AG20443 (cell line): ENCODE measurements at regions not wholly inside any gene's neighbourhood (a gene's known extent, or its start where the extent isn't known, plus 50 kb on each side); places are given as distances from the start of the nearest gene placed in this dataset.
"Not testable (repeated sequence)": the region's sequence is repeated elsewhere in the genome, so short reads cannot be mapped to it uniquely, and the experiment has no call there.

Experiments
- DNase-seq: peaks from one replicate; pipeline ENCODE4 v3.0.0; 2012; ENCODE audit warnings: low spot score, mixed read lengths

- no peak for DNase-seq
Measured at GRCh38 chr2:194985258-194985657, 671.8 kb upstream of the SLC39A10 start.

- DNase-seq = no peak
Measured at GRCh38 chr2:194962254-194962653, 694.8 kb upstream of the SLC39A10 start.

GRCh38 chr2:194954218-194954617, 702.8 kb upstream of the SLC39A10 start:
- no peak for DNase-seq

GRCh38 chr2:194946826-194947225, 710.2 kb upstream of the SLC39A10 start:
- no peak for DNase-seq

GRCh38 chr2:194938066-194938465, 719.0 kb upstream of the SLC39A10 start:
- DNase-seq = no peak

GRCh38 chr2:194927489-194927888, 729.5 kb upstream of the SLC39A10 start:
- no peak for DNase-seq

- DNase-seq = no peak
Measured at GRCh38 chr2:194926873-194927272, 730.2 kb upstream of the SLC39A10 start.

GRCh38 chr2:194925742-194926141, 731.3 kb upstream of the SLC39A10 start:
- DNase-seq = no peak

GRCh38 chr2:194917519-194917918, 739.5 kb upstream of the SLC39A10 start:
- DNase-seq = no peak

- no peak for DNase-seq
Measured at GRCh38 chr2:194915485-194915884, 741.5 kb upstream of the SLC39A10 start.

- no peak for DNase-seq
Measured at GRCh38 chr2:194907569-194907968, 749.5 kb upstream of the SLC39A10 start.

- DNase-seq = no peak
Measured at GRCh38 chr2:194896871-194897270, 760.2 kb upstream of the SLC39A10 start.

- DNase-seq = no peak
Measured at GRCh38 chr2:194883711-194884110, 773.3 kb upstream of the SLC39A10 start.

- DNase-seq = no peak
Measured at GRCh38 chr2:194870974-194871535, 786.0 kb upstream of the SLC39A10 start.

- peak; percentile 7 for DNase-seq
Measured at GRCh38 chr2:194867328-194867727, 789.7 kb upstream of the SLC39A10 start.

GRCh38 chr2:194854941-194855340, 802.1 kb upstream of the SLC39A10 start:
- no peak for DNase-seq

GRCh38 chr2:194842871-194843270, 814.2 kb upstream of the SLC39A10 start:
- no peak for DNase-seq

- not testable (repeated sequence) for DNase-seq
Measured at GRCh38 chr2:194834371-194834770, 822.7 kb upstream of the SLC39A10 start.

GRCh38 chr2:194826241-194826640, 830.8 kb upstream of the SLC39A10 start:
- no peak for DNase-seq

GRCh38 chr2:194824450-194824849, 832.6 kb upstream of the SLC39A10 start:
- DNase-seq = no peak

GRCh38 chr2:194822657-194823056, 834.4 kb upstream of the SLC39A10 start:
- DNase-seq = no peak

- no peak for DNase-seq
Measured at GRCh38 chr2:194822097-194822496, 834.9 kb upstream of the SLC39A10 start.

- DNase-seq = no peak
Measured at GRCh38 chr2:194819367-194819766, 837.7 kb upstream of the SLC39A10 start.

- DNase-seq = no peak
Measured at GRCh38 chr2:194815475-194815874, 841.6 kb upstream of the SLC39A10 start.

- DNase-seq = no peak
Measured at GRCh38 chr2:194802589-194802988, 854.4 kb upstream of the SLC39A10 start.
